ENCODE measurements at regions not wholly inside any gene's neighbourhood (a gene's known extent, or its start where the extent isn't known, plus 50 kb on each side); places are given as distances from the start of the nearest gene placed in this dataset.

DNA sequence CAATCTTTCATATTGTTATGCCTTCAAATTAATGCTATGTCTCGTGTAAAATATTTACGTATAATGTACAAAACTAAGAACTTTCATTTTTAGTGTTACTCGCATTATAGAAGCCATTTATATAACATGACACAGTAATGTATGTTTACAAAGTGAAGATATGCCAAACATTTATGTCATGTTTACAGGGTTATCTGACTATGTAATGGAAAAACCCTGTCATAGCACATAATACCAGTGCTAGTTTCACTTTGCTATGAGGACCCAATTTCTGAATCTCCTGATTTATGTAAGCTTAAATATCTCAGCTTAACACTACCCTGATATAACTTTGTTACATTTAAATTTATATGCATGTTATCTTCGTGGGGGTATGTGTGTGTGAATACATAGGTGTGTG lies 233.1 kb downstream of the FAT4 start:
- DNase-seq (ENCODE audit: low read depth) = no peak
- no peak overlapping the region for H3K4me3 ChIP-seq (ENCODE audit: low read depth, low read length)
- TF ChIP-seq, protein P1, sequence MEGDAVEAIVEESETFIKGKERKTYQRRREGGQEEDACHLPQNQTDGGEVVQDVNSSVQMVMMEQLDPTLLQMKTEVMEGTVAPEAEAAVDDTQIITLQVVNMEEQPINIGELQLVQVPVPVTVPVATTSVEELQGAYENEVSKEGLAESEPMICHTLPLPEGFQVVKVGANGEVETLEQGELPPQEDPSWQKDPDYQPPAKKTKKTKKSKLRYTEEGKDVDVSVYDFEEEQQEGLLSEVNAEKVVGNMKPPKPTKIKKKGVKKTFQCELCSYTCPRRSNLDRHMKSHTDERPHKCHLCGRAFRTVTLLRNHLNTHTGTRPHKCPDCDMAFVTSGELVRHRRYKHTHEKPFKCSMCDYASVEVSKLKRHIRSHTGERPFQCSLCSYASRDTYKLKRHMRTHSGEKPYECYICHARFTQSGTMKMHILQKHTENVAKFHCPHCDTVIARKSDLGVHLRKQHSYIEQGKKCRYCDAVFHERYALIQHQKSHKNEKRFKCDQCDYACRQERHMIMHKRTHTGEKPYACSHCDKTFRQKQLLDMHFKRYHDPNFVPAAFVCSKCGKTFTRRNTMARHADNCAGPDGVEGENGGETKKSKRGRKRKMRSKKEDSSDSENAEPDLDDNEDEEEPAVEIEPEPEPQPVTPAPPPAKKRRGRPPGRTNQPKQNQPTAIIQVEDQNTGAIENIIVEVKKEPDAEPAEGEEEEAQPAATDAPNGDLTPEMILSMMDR (IDR thresholded peaks at IDR 0.05; ENCODE audit: insufficient read depth, low read depth, low read length, missing control alignments) = no peak

DNA sequence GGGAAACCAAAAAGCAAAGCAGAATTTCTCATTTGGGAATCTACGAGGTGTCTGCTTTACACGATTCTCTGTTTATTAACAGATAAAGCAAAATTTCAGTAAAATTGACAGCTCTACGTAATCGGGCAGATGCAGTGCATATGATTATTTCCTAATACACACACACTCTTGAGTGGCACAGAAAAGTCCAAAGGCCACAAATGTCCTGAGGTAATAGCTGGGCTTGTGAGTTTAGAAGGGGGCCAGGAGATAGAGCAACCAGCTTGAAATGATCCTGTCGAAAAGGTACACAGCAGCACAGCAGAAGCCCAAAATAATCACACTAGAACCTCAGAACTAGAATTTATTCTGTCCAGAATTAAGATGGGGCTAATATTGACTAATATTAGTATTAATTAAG lies 236.0 kb downstream of the FAT4 start:
- no peak for DNase-seq (ENCODE audit: low read depth)
- TF ChIP-seq, protein P1 (IDR thresholded peaks at IDR 0.05; ENCODE audit: insufficient read depth, low read depth, low read length, missing control alignments) = no peak
- no peak overlapping the region for H3K4me3 ChIP-seq (ENCODE audit: low read depth, low read length)

DNA sequence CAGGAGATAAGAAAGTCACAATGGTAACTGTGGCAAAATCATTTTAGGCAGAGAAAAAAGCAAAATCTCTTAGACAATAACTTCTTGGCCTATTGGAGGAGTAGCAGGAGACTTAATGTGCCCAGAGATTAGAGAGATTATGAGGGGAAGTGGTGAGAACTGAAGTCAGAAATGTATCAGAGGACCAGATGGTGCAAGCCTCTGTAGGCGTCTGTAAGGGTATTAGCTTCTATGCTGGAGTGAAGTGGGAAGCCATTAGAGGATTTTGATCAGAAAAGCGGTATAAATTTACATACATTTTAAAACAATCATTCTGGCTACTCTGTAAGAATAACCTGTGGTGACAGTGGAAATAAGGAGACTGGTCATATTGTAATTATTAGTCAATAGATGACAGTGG lies 236.7 kb downstream of the FAT4 start:
- DNase-seq (ENCODE audit: low read depth) = no peak
- no peak overlapping the region for H3K4me3 ChIP-seq (ENCODE audit: low read depth, low read length)

DNA sequence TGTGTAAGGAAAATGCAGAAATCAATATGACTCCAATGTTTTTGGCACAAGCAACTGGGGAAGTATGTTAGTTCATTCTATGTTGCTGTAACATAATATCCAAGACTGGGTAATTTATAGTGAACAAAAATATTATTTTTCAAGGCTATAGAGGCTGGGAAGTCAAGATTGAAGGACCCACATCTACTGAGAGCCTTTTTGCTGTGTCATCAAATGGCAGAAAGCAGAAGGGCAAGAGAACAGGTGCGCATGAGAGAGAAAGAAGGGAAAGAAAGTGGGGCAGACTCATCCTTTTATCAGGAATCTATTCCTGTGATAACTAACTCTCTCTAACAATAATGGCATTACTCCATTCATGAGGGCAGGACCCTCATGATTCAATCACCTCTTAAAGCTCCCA lies 237.2 kb downstream of the FAT4 start:
- TF ChIP-seq, protein P1 (IDR thresholded peaks at IDR 0.05; ENCODE audit: insufficient read depth, low read depth, low read length, missing control alignments) = no peak
- DNase-seq (ENCODE audit: low read depth) = no peak
- H3K4me3 ChIP-seq (ENCODE audit: low read depth, low read length) = no peak overlapping the region

More for the DNA sequence above, 236.7 kb downstream of the FAT4 start:
- TF ChIP-seq, protein P1 (IDR thresholded peaks at IDR 0.05; ENCODE audit: insufficient read depth, low read depth, low read length, missing control alignments) = no peak

DNA sequence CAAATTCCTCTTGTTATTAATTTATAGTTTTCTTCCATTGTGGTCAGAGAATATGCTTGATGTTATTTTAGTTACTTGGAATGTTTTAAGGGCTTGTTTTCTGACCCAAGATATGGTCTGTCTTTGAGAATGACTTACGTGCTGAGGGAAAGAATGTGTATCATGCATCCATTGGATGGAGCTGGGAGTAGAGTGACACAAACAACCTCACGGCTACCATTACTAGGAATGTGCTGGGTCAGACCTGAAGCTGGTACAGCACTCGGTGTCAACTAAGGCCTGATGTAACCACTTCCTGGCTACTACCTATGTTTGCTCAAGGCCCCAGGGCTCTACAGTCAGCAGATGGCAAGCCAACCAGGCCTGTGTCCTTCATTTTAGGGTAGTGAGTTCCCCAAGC lies 257.8 kb downstream of the FAT4 start:
- DNase-seq (ENCODE audit: low read depth) = no peak
- no peak overlapping the region for H3K4me3 ChIP-seq (ENCODE audit: low read depth, low read length)
- TF ChIP-seq, protein P1 (IDR thresholded peaks at IDR 0.05; ENCODE audit: insufficient read depth, low read depth, low read length, missing control alignments) = no peak

DNA sequence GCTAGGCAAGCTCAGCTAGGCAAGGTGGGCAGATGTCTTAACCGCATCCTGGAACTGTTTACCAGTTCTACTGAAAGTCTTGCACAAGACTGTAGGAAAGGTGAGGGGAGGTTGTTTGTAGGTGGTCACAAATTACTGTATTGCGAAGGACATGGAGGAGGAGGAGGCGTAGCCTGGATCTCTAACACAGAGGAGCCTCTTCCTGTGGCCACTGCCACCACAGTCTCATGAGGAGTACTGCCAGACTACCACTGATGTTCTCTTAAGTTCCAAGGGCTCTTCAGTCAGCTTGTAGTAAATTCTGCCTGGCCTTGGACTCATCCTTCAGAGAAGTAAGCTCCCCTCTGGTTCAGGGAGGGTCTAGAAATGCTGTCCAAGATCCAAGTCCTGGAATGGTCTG lies 258.6 kb downstream of the FAT4 start:
- DNase-seq (ENCODE audit: low read depth) = no peak
- H3K4me3 ChIP-seq (ENCODE audit: low read depth, low read length) = no peak overlapping the region
- TF ChIP-seq, protein P1 (IDR thresholded peaks at IDR 0.05; ENCODE audit: insufficient read depth, low read depth, low read length, missing control alignments) = no peak

DNA sequence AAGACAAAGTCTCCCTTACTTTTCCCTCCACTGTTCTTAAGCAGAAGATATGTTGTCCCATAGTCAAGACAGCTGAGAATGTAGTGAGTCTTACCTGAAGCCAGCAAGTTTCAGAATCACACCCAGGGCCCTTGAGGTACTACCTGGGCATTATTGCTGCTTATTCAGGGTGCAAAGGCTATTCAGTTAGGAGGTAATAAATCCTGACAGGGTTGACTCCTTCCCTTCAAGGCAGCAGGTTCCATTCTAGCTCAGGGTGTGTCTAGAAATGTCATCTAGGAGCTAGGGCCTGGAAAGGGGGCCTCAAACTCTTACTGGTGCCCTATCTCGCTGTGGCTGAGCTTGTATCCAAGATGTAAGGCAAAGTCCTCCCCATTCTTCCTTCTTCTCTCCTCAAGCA lies 259.0 kb downstream of the FAT4 start:
- no peak overlapping the region for H3K4me3 ChIP-seq (ENCODE audit: low read depth, low read length)
- DNase-seq (ENCODE audit: low read depth) = no peak

More for the DNA sequence above, 259.0 kb downstream of the FAT4 start:
- TF ChIP-seq, protein P1 (IDR thresholded peaks at IDR 0.05; ENCODE audit: insufficient read depth, low read depth, low read length, missing control alignments) = no peak

Measured in GM12865 (cell line).